Central memory CD8-positive, alpha-beta T cell (primary cell): ENCODE measurements at regions not wholly inside any gene's neighbourhood (a gene's known extent, or its start where the extent isn't known, plus 50 kb on each side); places are given as distances from the start of the nearest gene placed in this dataset.

Source experiments
- ATAC-seq: fragments of 150-1000 bp; cut with Tn5 transposase; replicated peaks from 2 replicates; pipeline ENCODE4 v1.10.0; 2022; ENCODE audit warnings: mild to moderate bottlenecking, moderate FRiP score, moderate number of reproducible peaks; ENCODE audit not compliant: poor library complexity, severe bottlenecking; ENCODE audit errors: extremely low read depth
- DNase-seq, 2 donors: peaks; one replicate each; pipeline ENCODE4 v3.0.0; 2021; ENCODE audit warnings: low spot score in 2 of 2
- H3K27ac Mint-ChIP-seq: one replicate; pipeline ENCODE4 v1.8.0; 2022; ENCODE audit warnings: low read depth, mild to moderate bottlenecking, moderate library complexity, mixed read lengths
- H3K27me3 Mint-ChIP-seq: one replicate; pipeline ENCODE4 v1.8.0; 2022; ENCODE audit warnings: mixed read lengths
- H3K36me3 Mint-ChIP-seq: one replicate; pipeline ENCODE4 v1.8.0; 2022; ENCODE audit warnings: mild to moderate bottlenecking, moderate library complexity, mixed read lengths; ENCODE audit not compliant: insufficient read depth
- H3K4me1 Mint-ChIP-seq: one replicate; pipeline ENCODE4 v1.8.0; 2022; ENCODE audit warnings: mixed read lengths
- H3K4me3 Mint-ChIP-seq: one replicate; pipeline ENCODE4 v1.8.0; 2022; ENCODE audit warnings: mild to moderate bottlenecking, moderate library complexity, mixed read lengths
- H3K9me3 Mint-ChIP-seq: one replicate; pipeline ENCODE4 v1.8.0; 2022; ENCODE audit warnings: mixed read lengths

- no peak for DNase-seq
- H3K4me1 Mint-ChIP-seq, result no peaks in the 10 kb centered on the region
- no peak overlapping the region for H3K27ac Mint-ChIP-seq
- no peaks in the 10 kb centered on the region for H3K27me3 Mint-ChIP-seq
- no peaks in the 10 kb centered on the region for H3K36me3 Mint-ChIP-seq
- no peak for ATAC-seq
- H3K9me3 Mint-ChIP-seq, result no peaks in the 10 kb centered on the region
- H3K4me3 Mint-ChIP-seq, result no peak overlapping the region
These were observed 91.7 kb upstream of the KDR start for GRCh38 chr4:55216863-55217635.

GRCh38 chr4:55218041-55218440 is 92.6 kb upstream of the KDR start:
- Mint-ChIP-seq H3K27ac (no peak overlapping the region), H3K4me3 (no peak overlapping the region), H3K4me1 (no peaks in the 10 kb centered on the region), H3K9me3 (no peaks in the 10 kb centered on the region), H3K27me3 (no peaks in the 10 kb centered on the region), H3K36me3 (no peaks in the 10 kb centered on the region)
- no peak for ATAC-seq
- no peak for DNase-seq

GRCh38 chr4:55237839-55238238 is 108.2 kb upstream of the SRD5A3 start:
- Mint-ChIP-seq H3K36me3 (no peaks in the 10 kb centered on the region), H3K4me3 (no peak overlapping the region), H3K9me3 (peaks cover 22% of the 10 kb centered on the region), H3K27me3 (peaks cover 16% of the 10 kb centered on the region), H3K4me1 (no peaks in the 10 kb centered on the region), H3K27ac (no peak overlapping the region)
- no peak for DNase-seq
- ATAC-seq, result no peak

GRCh38 chr4:55238407-55238806 is 107.6 kb upstream of the SRD5A3 start:
- Mint-ChIP-seq H3K4me1 (no peaks in the 10 kb centered on the region), H3K36me3 (no peaks in the 10 kb centered on the region), H3K27ac (no peak overlapping the region), H3K27me3 (peaks cover 12% of the 10 kb centered on the region), H3K4me3 (no peak overlapping the region), H3K9me3 (peaks cover 21% of the 10 kb centered on the region)
- DNase-seq, result no peak
- ATAC-seq, result no peak

- Mint-ChIP-seq H3K27ac (no peak overlapping the region), H3K27me3 (peaks cover 12% of the 10 kb centered on the region), H3K9me3 (peaks cover 15% of the 10 kb centered on the region), H3K36me3 (no peaks in the 10 kb centered on the region), H3K4me1 (no peaks in the 10 kb centered on the region), H3K4me3 (no peak overlapping the region)
- DNase-seq, result no peak
- ATAC-seq, result no peak
These were observed 104.6 kb upstream of the SRD5A3 start for GRCh38 chr4:55241461-55241860.

- ATAC-seq (no peak), DNase-seq (no peak)
- Mint-ChIP-seq H3K4me3 (no peak overlapping the region), H3K9me3 (peaks cover 15% of the 10 kb centered on the region), H3K4me1 (no peaks in the 10 kb centered on the region), H3K36me3 (no peaks in the 10 kb centered on the region), H3K27ac (no peak overlapping the region), H3K27me3 (peaks cover 12% of the 10 kb centered on the region)
These were observed 103.5 kb upstream of the SRD5A3 start for GRCh38 chr4:55242506-55242905.

- Mint-ChIP-seq H3K4me3 (no peak overlapping the region), H3K27ac (no peak overlapping the region), H3K9me3 (no peaks in the 10 kb centered on the region), H3K4me1 (no peaks in the 10 kb centered on the region), H3K27me3 (peaks cover 23% of the 10 kb centered on the region), H3K36me3 (peaks cover 2% of the 10 kb centered on the region)
- DNase-seq, result no peak
- no peak for ATAC-seq
These were observed 98.5 kb upstream of the SRD5A3 start for GRCh38 chr4:55247521-55247920.

- no peaks in the 10 kb centered on the region for H3K9me3 Mint-ChIP-seq
- H3K36me3 Mint-ChIP-seq, result peaks cover 2% of the 10 kb centered on the region
- H3K27me3 Mint-ChIP-seq, result peaks cover 17% of the 10 kb centered on the region
- DNase-seq, result no peak
- no peak for ATAC-seq
- no peaks in the 10 kb centered on the region for H3K4me1 Mint-ChIP-seq
- no peak overlapping the region for H3K4me3 Mint-ChIP-seq
- H3K27ac Mint-ChIP-seq, result no peak overlapping the region
These were observed 97.3 kb upstream of the SRD5A3 start for GRCh38 chr4:55248756-55249155.

GRCh38 chr4:55249476-55249875 is 96.6 kb upstream of the SRD5A3 start:
- ATAC-seq (no peak), DNase-seq (no peak)
- no peaks in the 10 kb centered on the region for H3K9me3 Mint-ChIP-seq
- no peak overlapping the region for H3K4me3 Mint-ChIP-seq
- H3K27ac Mint-ChIP-seq, result no peak overlapping the region
- peaks cover 11% of the 10 kb centered on the region for H3K27me3 Mint-ChIP-seq
- H3K4me1 Mint-ChIP-seq, result no peaks in the 10 kb centered on the region
- H3K36me3 Mint-ChIP-seq, result peaks cover 2% of the 10 kb centered on the region

GRCh38 chr4:55251342-55251741 is 94.7 kb upstream of the SRD5A3 start:
- no peaks in the 10 kb centered on the region for H3K9me3 Mint-ChIP-seq
- H3K4me3 Mint-ChIP-seq, result no peak overlapping the region
- H3K36me3 Mint-ChIP-seq, result peaks cover 2% of the 10 kb centered on the region
- ATAC-seq, result no peak
- no peak for DNase-seq
- H3K4me1 Mint-ChIP-seq, result no peaks in the 10 kb centered on the region
- H3K27me3 Mint-ChIP-seq, result peaks cover 11% of the 10 kb centered on the region
- no peak overlapping the region for H3K27ac Mint-ChIP-seq

- Mint-ChIP-seq H3K36me3 (peaks cover 2% of the 10 kb centered on the region), H3K27ac (no peak overlapping the region), H3K4me3 (no peak overlapping the region), H3K4me1 (no peaks in the 10 kb centered on the region), H3K9me3 (no peaks in the 10 kb centered on the region), H3K27me3 (peaks cover 11% of the 10 kb centered on the region)
- DNase-seq, result no peak
- no peak for ATAC-seq
These were observed 94.1 kb upstream of the SRD5A3 start for GRCh38 chr4:55251896-55252295.

GRCh38 chr4:55253948-55254593 is 92.0 kb upstream of the SRD5A3 start:
- H3K4me3 Mint-ChIP-seq, result no peak overlapping the region
- H3K36me3 Mint-ChIP-seq, result no peaks in the 10 kb centered on the region
- no peak overlapping the region for H3K27ac Mint-ChIP-seq
- H3K4me1 Mint-ChIP-seq, result no peaks in the 10 kb centered on the region
- no peak for DNase-seq
- no peaks in the 10 kb centered on the region for H3K9me3 Mint-ChIP-seq
- no peaks in the 10 kb centered on the region for H3K27me3 Mint-ChIP-seq
- ATAC-seq, result no peak

- Mint-ChIP-seq H3K9me3 (no peaks in the 10 kb centered on the region), H3K4me3 (no peak overlapping the region), H3K27me3 (no peaks in the 10 kb centered on the region), H3K27ac (no peak overlapping the region), H3K36me3 (no peaks in the 10 kb centered on the region), H3K4me1 (no peaks in the 10 kb centered on the region)
- ATAC-seq (no peak), DNase-seq (no peak)
These were observed 90.9 kb upstream of the SRD5A3 start for GRCh38 chr4:55255179-55255578.
